HG02938 (cell line): ENCODE measurements at regions not wholly inside any gene's neighbourhood (a gene's known extent, or its start where the extent isn't known, plus 50 kb on each side); places are given as distances from the start of the nearest gene placed in this dataset.
"Not testable (repeated sequence)": the region's sequence is repeated elsewhere in the genome, so short reads cannot be mapped to it uniquely, and the experiment has no call there.

Source experiments
- ATAC-seq: cut with Tn5 transposase; IDR thresholded peaks from one replicate; pipeline ENCODE4 v1.9.1; 2021; ENCODE audit warnings: mild to moderate bottlenecking, moderate library complexity; ENCODE audit not compliant: unreplicated experiment

- no peak for ATAC-seq
These were observed 313.5 kb upstream of the RGS6 start for GRCh38 chr14:71618716-71619115.

DNA sequence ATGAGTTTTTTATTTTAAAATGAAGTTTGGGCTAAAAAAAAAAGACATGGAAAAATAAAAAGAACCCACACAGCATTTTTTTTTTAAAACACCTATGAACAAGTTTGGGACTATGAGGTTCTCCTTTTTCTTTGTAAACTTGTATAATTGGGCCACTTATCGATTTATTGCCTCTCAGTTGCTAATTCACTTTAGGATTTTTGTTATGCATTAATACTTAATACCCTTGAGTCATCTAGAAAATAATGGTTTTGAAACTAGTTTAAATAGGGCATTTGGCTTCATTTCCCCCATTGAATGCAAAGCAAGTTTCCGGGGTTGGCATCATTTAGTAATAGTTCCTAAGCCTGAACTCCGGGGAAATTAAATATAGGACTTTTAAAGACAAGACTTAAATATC is 312.8 kb upstream of the RGS6 start:
- ATAC-seq, result no peak

GRCh38 chr14:71620401-71620800 is 311.8 kb upstream of the RGS6 start:
- ATAC-seq, result no peak

- no peak for ATAC-seq
These were observed 311.0 kb upstream of the RGS6 start for GRCh38 chr14:71621276-71621675.

DNA sequence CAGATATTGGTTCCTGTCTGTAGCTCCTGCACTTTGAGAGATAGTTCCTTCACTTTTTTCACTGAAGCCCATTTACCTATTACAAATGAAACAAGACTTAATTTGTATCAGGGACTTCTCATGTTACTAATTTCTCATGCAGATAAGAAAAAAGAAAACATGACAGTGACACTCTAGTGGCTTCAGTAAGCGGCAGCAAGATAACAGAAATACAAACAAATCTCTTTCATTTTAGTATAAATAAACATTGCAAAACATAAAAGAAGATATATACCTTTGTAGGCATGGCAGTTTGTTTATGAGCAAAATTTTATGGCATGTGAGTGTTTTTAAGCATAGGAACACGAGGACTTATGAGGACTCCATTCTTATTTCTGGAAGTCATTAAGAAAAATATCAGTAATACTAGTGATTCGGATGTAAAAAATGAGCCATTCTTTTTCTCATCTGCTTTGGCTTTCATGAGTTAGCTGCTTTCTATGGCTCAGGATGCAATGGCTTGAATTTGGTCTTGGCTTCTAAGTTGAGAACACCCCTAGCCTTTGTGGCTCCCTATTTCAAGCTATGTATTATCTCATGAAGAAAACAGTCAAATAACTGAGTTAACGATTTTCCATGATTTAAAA is 310.1 kb upstream of the RGS6 start:
- ATAC-seq, result no peak

DNA sequence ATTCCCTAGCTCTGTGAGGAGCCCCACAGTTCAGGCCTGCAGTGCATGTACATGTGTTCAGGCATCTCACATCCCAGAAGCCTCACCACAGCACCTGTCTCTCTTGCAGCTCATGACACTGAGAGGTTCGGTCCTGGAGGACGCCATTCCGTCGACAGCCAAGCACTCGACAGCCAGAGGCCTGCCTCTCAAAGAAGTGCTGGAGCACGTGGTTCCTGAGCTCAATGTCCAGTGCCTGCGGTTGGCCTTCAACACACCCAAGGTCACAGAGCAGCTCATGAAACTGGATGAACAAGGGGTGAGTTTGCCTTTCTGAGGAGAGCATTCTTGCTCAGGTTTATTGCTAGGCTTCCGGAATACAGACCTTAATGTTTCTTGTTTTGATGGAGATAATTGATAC is 308.3 kb upstream of the RGS6 start:
- ATAC-seq, result no peak

GRCh38 chr14:71625175-71625574 is 307.1 kb upstream of the RGS6 start:
- ATAC-seq, result no peak

DNA sequence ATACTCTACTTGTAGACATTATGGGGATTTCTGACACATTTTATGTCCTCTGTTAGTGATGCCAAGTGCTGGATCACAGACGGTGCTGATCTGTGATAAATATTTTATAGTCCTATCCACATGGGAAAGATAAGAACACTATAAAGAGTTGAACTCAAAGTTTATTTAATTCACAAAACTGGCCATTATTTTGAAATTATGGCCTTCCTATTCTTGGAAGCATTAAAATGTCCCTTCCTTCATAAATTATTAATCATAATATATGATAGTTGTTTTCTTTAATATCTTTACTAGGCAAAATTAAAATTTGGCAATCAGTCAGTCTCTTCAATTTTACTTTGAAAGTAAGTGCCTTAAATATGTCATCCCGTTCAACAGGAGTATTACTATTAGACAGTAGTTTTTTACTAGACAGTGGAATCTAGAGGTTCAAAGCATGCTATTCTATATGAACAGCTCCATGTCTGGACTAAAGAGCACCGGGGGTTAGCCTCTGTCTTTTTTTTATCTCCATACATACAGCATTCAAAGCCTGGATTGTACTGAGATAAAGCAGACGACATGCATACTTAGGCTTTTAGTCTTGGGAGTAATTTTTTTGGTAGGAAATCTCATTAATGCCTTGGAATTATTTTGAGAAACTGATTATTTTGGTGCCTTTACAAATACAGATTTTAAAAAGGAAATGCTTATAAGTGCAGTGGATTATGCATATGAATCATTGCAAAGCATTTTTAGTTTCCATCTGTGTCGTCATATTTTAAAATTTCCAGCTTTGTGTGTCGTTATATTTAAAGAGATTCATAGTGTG is 306.1 kb upstream of the RGS6 start:
- ATAC-seq, result no peak

- ATAC-seq, result no peak
These were observed 303.8 kb upstream of the RGS6 start for GRCh38 chr14:71628433-71628832.

DNA sequence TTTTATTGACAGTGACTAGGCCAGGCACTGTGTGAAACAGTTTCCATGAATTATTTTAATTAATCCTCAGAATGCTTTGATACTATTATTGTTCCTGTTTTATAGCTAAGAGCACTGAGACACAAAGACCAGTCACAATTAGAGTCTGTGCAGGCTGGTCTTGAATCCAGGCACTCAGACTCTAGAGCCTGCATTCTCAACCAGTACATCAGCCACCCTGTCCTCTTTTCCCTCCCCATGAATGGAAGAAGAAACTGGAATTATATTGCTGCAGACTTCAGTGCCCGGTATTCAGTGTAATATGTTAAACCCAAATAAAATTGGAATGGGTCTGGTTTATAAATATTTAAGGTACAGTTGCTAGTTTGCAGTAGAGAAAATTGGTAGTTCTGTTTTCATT is 303.0 kb upstream of the RGS6 start:
- no peak for ATAC-seq

GRCh38 chr14:71629765-71630492 is 302.3 kb upstream of the RGS6 start:
- no peak for ATAC-seq

DNA sequence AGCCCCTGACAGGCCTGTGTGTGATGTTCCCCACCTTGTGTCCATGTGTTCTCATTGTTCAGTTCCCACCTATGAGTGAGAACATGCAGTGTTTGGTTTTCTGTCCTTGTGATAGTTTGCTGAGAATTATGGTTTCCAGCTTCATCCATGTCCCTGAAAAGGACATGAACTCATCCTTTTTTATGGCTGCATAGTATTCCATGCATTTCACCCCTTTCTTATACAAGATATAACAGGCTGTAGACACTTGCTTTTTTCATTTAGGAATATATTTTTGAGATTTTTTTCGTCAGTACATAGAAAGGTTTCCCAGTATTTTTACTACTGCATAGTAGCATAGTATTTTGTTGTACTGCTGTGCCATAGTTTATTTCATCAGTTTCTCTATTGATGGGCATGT is 301.2 kb upstream of the RGS6 start:
- ATAC-seq, result not testable (repeated sequence)

DNA sequence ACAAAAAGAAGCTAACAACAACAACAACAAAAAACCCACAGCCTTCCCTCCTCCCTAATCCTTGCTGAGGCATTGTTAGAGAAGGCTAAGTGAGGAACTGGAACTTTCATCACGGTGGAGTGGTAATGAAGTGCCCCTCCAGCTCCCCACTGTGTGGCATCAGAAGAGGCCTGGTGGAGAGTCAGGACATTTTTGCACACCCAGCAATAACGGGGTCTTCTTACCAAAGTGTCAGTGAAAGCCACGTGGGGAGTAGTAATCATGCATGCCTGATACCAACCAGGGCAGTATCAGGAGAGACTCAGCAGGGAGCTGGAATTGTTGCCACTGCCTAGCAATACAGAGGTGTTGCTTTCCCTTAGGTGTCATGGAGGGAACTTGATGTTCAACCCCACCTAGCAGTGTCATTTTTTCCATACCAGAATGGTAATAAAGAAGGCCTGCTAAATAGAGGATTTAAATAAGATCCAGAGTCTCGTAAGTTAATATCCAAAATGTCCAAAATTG is 299.7 kb upstream of the RGS6 start:
- no peak for ATAC-seq

DNA sequence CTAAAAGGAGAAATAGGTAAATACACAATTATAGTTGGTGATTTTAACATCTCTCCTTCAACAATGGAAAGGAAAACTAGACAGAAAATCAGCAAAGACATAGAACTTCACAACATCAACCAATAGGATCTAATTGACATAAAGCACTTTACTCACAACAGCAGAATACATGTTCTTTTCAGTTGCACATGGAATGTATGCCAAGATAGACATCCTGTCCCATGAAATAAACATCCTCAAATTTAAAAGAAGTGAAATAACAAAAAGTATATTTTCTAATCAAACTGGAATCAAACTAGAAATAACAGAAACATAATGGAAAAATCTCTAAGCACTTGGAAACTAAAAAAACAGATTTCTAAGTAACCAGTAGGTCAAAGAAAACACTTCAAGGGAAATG is 296.2 kb upstream of the RGS6 start:
- ATAC-seq, result no peak

GRCh38 chr14:71636820-71637471 is 295.3 kb upstream of the RGS6 start:
- ATAC-seq, result no peak

DNA sequence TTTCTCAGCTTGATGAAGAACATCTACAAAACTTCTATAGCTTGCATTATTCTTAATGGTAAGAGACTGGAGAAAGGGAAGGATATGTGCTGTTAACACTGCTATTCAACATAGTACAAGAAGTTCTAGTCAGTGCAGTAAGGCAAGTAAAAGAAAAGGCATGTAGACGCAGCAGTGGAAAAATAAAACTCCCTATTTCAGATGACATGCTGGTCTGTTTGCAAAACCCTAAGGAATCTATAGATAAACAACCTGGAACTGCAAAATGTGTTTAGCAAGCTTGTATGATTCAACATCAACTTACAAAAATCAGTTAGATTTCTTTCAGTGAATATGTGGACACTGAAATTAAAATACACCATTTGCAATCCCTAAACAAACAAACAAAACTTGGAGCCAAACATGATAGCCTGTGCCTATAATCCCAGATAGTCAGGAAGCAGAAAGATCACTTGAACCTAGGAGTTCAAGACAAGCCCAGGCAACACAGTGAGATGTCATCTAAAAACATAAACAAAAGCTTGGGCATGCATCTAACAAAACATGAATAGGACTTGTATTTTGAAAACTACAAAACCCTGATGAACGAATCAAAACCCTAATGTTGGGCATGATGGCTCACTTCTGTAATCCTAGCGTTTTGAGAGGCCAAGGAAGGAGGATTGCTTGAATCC is 293.6 kb upstream of the RGS6 start:
- ATAC-seq, result no peak

DNA sequence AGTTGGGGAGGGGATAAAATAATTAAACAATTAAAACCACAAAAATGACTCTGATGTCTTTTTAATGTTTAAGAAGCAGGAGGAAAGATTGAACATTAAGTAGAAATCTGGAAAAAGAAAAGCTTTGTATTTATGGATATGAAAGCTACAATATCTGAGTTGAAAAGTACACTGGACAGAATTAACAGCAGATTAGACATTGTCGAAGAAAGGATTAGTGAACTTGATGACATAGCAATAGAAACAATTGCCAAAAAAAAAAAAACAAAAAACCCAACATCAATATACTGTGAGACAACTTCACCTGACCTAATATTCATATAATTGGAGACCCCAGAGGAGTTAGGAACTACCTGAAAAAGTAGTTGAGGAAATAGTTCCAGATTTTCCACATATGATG is 289.5 kb upstream of the RGS6 start:
- no peak for ATAC-seq

DNA sequence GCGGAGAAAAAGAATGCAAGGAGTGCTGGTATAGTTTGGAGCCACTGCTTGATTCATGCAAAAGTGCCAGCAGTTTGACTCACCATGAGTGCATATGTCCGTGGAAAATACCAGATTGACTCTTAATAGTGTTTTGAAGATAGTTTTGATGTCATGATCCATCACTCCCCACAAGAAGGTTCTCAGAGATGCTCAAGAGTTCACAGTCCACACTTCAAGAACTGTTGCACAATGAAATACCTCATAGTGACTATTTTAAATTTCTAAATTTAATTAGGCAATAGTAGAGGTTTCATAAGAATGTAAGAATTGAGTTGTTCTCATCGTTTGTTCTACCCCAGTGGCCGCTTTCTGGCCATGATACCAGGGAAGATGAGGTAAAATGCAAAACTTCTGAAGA is 286.6 kb upstream of the RGS6 start:
- ATAC-seq, result no peak

DNA sequence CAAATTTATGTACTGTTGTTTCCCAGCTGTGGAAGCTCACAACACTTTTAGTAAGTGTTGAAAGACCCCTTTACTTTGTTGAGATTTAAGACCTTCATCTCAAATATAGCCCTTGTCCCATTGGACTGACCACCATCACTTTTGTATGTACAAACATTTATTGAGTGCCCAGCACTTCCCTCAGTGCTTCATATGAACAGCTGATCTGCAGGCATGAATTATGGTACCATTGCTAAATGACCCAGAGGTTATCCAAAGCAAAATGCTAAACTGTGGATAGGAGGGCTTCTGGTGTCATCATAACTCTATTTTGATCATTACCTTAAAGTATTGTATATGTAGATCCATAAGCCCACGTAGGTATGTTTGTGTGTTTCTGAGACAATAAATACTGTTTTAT is 285.7 kb upstream of the RGS6 start:
- no peak for ATAC-seq

GRCh38 chr14:71647086-71647784 is 285.0 kb upstream of the RGS6 start:
- ATAC-seq, result no peak
